Upper lobe of right lung (tissue), 1 donor: ENCODE measurements at regions not wholly inside any gene's neighbourhood (a gene's known extent, or its start where the extent isn't known, plus 50 kb on each side); places are given as distances from the start of the nearest gene placed in this dataset.

Source experiments
- ATAC-seq: fragments of 200-7000 bp; cut with Tn5 transposase; one replicate; pipeline ENCODE4 v1.9.1; 2020; ENCODE audit warnings: mild to moderate bottlenecking, moderate library complexity
- DNase-seq: peaks from one replicate; pipeline ENCODE4 v3.0.0-alpha.2; 2020
- H3K27ac ChIP-seq: fragments of 200-600 bp; one replicate; pipeline ENCODE4 v1.8.0; 2022
- H3K27me3 ChIP-seq: fragments of 200-600 bp; one replicate; pipeline ENCODE4 v1.8.0; 2022; ENCODE audit warnings: mild to moderate bottlenecking
- H3K36me3 ChIP-seq: fragments of 200-600 bp; one replicate; pipeline ENCODE4 v1.8.0; 2022
- H3K4me1 ChIP-seq: fragments of 200-600 bp; one replicate; pipeline ENCODE4 v1.8.0; 2022
- H3K4me3 ChIP-seq: fragments of 200-600 bp; one replicate; pipeline ENCODE4 v1.8.0; 2022; ENCODE audit warnings: mild to moderate bottlenecking
- H3K9me3 ChIP-seq: fragments of 200-600 bp; one replicate; pipeline ENCODE4 v1.8.0; 2022
- intact Hi-C: fragments of 100-400 bp; cut with DNase I; formaldehyde crosslinking; loops from one replicate; pipeline ENCODE4 v1.11.0; 2022
- TF ChIP-seq, protein P1 (sequence below): fragments of 200-600 bp; IDR thresholded peaks from one replicate; pipeline ENCODE4 v1.8.0; 2022; ENCODE audit warnings: antibody characterized with exemption
- donor health status: DM: no; HTN: yes; CAD: no; lungs with severe emphysema.

GRCh38 chr5:74431290-74431669 is 209.2 kb downstream of the ENC1 start:
- no peaks in the 10 kb centered on the region for H3K27me3 ChIP-seq
- TF ChIP-seq, protein P1, sequence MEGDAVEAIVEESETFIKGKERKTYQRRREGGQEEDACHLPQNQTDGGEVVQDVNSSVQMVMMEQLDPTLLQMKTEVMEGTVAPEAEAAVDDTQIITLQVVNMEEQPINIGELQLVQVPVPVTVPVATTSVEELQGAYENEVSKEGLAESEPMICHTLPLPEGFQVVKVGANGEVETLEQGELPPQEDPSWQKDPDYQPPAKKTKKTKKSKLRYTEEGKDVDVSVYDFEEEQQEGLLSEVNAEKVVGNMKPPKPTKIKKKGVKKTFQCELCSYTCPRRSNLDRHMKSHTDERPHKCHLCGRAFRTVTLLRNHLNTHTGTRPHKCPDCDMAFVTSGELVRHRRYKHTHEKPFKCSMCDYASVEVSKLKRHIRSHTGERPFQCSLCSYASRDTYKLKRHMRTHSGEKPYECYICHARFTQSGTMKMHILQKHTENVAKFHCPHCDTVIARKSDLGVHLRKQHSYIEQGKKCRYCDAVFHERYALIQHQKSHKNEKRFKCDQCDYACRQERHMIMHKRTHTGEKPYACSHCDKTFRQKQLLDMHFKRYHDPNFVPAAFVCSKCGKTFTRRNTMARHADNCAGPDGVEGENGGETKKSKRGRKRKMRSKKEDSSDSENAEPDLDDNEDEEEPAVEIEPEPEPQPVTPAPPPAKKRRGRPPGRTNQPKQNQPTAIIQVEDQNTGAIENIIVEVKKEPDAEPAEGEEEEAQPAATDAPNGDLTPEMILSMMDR: no peak
- H3K36me3 ChIP-seq: no peaks in the 10 kb centered on the region
- H3K4me1 ChIP-seq: peaks cover 18% of the 10 kb centered on the region
- DNase-seq (no peak), ATAC-seq (no peak)
- H3K27ac ChIP-seq: no peak overlapping the region
- intact Hi-C loops: no loop called here
- no peak overlapping the region for H3K4me3 ChIP-seq
- no peaks in the 10 kb centered on the region for H3K9me3 ChIP-seq

DNA sequence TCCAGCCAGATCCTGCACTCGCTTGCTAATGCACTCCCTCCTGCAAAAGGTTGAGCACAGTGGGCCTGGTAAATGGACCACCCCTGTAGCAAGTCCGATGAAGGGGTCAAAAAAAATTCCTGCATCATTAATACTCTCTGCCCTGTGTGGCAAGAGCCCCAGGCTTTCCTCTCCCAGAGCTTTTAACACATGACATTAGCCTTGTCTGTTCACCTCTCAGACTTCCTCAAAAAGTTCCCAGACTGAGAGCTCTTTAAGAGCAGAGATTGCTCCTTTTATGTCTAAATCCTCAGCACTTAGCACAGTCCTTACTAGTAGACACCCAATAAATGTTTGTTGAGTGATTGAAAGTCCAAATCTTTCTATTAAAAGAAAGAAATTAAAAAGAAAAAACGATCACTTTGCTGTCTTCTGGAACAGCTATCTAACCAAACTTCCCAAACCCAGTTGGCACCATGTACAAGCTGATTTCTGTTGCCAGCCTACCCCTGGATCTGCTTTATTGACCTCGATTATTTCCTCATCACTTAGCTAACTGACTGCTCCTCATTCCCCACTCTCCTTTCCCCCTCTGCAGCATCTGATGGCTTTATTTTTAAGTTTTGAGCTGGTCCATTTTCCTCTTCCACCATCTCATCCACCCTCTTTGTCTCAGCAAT is 209.8 kb downstream of the ENC1 start:
- Histone ChIP-seq H3K4me1 (peaks cover 18% of the 10 kb centered on the region), H3K27ac (no peak overlapping the region), H3K9me3 (no peaks in the 10 kb centered on the region), H3K36me3 (no peaks in the 10 kb centered on the region), H3K27me3 (no peaks in the 10 kb centered on the region), H3K4me3 (no peak overlapping the region)
- ATAC-seq (peak; percentile 47), DNase-seq (no peak)
- intact Hi-C loops: no loop called here
- TF ChIP-seq, protein P1: no peak

- DNase-seq (no peak), ATAC-seq (no peak)
- peaks cover 18% of the 10 kb centered on the region for H3K4me1 ChIP-seq
- no peaks in the 10 kb centered on the region for H3K27me3 ChIP-seq
- no peak overlapping the region for H3K4me3 ChIP-seq
- intact Hi-C loops: no loop called here
- no peak overlapping the region for H3K27ac ChIP-seq
- no peaks in the 10 kb centered on the region for H3K9me3 ChIP-seq
- TF ChIP-seq, protein P1: no peak
- H3K36me3 ChIP-seq: no peaks in the 10 kb centered on the region
Measured at GRCh38 chr5:74429495-74429894, 211.0 kb downstream of the ENC1 start.

DNA sequence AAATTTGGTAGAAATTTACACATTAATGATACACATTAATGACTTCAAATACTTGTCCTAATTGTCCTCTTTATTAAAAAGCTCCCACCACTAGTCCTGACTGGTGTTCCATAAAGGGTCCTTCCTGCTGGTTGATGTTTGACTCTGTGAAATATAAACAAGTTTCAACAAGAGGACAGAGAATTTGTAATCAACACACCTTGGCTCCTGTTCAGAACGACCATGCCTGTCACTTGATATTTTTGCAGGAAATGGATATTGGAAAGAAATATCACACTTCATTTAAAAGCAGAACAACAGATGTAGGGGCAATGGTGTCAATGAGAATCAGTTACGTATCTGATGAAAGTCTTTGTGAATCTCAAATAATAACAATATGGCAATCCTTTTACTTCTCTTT is 211.7 kb downstream of the ENC1 start:
- ATAC-seq: no peak
- H3K4me3 ChIP-seq: no peak overlapping the region
- intact Hi-C loops: no loop called here
- TF ChIP-seq, protein P1: no peak
- no peaks in the 10 kb centered on the region for H3K36me3 ChIP-seq
- peaks cover 18% of the 10 kb centered on the region for H3K4me1 ChIP-seq
- no peak for DNase-seq
- H3K27ac ChIP-seq: no peak overlapping the region
- no peaks in the 10 kb centered on the region for H3K27me3 ChIP-seq
- no peaks in the 10 kb centered on the region for H3K9me3 ChIP-seq

- TF ChIP-seq, protein P1: no peak
- Histone ChIP-seq H3K36me3 (no peaks in the 10 kb centered on the region), H3K9me3 (no peaks in the 10 kb centered on the region), H3K4me3 (no peak overlapping the region), H3K27me3 (no peaks in the 10 kb centered on the region), H3K4me1 (peaks cover 13% of the 10 kb centered on the region), H3K27ac (no peak overlapping the region)
- DNase-seq (no peak), ATAC-seq (no peak)
- intact Hi-C loops: no loop called here
Measured at GRCh38 chr5:74428275-74428674, 212.3 kb downstream of the ENC1 start.

GRCh38 chr5:74426506-74426905 is 214.0 kb downstream of the ENC1 start:
- H3K36me3 ChIP-seq: no peaks in the 10 kb centered on the region
- H3K9me3 ChIP-seq: no peaks in the 10 kb centered on the region
- DNase-seq: no peak
- TF ChIP-seq, protein P1: no peak
- H3K27ac ChIP-seq: no peak overlapping the region
- no peak for ATAC-seq
- H3K27me3 ChIP-seq: no peaks in the 10 kb centered on the region
- intact Hi-C loops: no loop called here
- H3K4me3 ChIP-seq: no peak overlapping the region
- H3K4me1 ChIP-seq: peaks cover 3% of the 10 kb centered on the region
